ENCODE measurements at regions not wholly inside any gene's neighbourhood (a gene's known extent, or its start where the extent isn't known, plus 50 kb on each side); places are given as distances from the start of the nearest gene placed in this dataset.

- TF ChIP-seq, protein P1, sequence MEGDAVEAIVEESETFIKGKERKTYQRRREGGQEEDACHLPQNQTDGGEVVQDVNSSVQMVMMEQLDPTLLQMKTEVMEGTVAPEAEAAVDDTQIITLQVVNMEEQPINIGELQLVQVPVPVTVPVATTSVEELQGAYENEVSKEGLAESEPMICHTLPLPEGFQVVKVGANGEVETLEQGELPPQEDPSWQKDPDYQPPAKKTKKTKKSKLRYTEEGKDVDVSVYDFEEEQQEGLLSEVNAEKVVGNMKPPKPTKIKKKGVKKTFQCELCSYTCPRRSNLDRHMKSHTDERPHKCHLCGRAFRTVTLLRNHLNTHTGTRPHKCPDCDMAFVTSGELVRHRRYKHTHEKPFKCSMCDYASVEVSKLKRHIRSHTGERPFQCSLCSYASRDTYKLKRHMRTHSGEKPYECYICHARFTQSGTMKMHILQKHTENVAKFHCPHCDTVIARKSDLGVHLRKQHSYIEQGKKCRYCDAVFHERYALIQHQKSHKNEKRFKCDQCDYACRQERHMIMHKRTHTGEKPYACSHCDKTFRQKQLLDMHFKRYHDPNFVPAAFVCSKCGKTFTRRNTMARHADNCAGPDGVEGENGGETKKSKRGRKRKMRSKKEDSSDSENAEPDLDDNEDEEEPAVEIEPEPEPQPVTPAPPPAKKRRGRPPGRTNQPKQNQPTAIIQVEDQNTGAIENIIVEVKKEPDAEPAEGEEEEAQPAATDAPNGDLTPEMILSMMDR (IDR thresholded peaks at IDR 0.05; ENCODE audit: borderline replicate concordance, extremely low read depth, insufficient read depth): no peak
- intact Hi-C loops (cut with DNase I): no loop called here
- H3K36me3 ChIP-seq (ENCODE audit: control insufficient read depth in 2 of 3, insufficient read depth in 3 of 3, low read length in 3 of 3): no peaks in the 10 kb centered on the region
- no peak overlapping the region for H3K9ac ChIP-seq (ENCODE audit: low read length in 3 of 3)
- H3K9me3 ChIP-seq (ENCODE audit: control insufficient read depth in 2 of 3, insufficient read depth in 1 of 3, low read length in 3 of 3): no peaks in the 10 kb centered on the region
- DNase-seq (no peak), FAIRE-seq (no peak)
- H3K4me1 ChIP-seq (ENCODE audit: control insufficient read depth in 2 of 3, insufficient read depth in 2 of 3, low read depth in 1 of 3, low read length in 3 of 3): no peaks in the 10 kb centered on the region
- no peak overlapping the region for H3K27ac ChIP-seq (ENCODE audit: low read depth in 2 of 2, low read length in 2 of 2)
- no peak overlapping the region for H3K4me3 ChIP-seq (ENCODE audit: low read length in 3 of 3)
- no peaks in the 10 kb centered on the region for H3K27me3 ChIP-seq (ENCODE audit: control insufficient read depth, insufficient read depth, low read length)
These were observed 984.2 kb upstream of the ADGRL3 start for GRCh38 chr4:60215906-60216305.

DNA sequence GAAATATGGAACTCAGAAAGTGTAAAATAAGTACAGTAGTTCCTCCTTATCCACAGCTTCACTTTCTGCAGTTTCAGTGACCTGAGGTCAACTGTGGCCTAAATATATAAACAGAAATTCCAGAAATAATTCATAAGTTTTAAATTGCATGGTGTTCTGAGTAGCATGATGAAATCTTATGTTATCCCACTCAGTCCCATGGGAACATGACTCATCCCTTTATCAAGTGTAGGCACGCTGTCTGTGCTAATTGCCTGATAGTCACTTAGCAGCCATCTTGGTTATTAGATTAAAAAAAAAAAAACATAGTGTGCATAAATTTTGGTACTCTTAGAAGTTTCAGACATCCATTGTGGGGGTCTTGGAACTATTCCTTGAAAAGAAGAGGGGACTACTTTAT, 983.4 kb upstream of the ADGRL3 start:
- FAIRE-seq (no peak), DNase-seq (no peak)
- H3K36me3 ChIP-seq (ENCODE audit: control insufficient read depth in 2 of 3, insufficient read depth in 3 of 3, low read length in 3 of 3): no peaks in the 10 kb centered on the region
- H3K4me3 ChIP-seq (ENCODE audit: low read length in 3 of 3): no peak overlapping the region
- no peak overlapping the region for H3K27ac ChIP-seq (ENCODE audit: low read depth in 2 of 2, low read length in 2 of 2)
- no peaks in the 10 kb centered on the region for H3K4me1 ChIP-seq (ENCODE audit: control insufficient read depth in 2 of 3, insufficient read depth in 2 of 3, low read depth in 1 of 3, low read length in 3 of 3)
- intact Hi-C loops (cut with DNase I): no loop called here
- H3K27me3 ChIP-seq (ENCODE audit: control insufficient read depth, insufficient read depth, low read length): no peaks in the 10 kb centered on the region
- no peaks in the 10 kb centered on the region for H3K9me3 ChIP-seq (ENCODE audit: control insufficient read depth in 2 of 3, insufficient read depth in 1 of 3, low read length in 3 of 3)
- TF ChIP-seq, protein P1 (IDR thresholded peaks at IDR 0.05; ENCODE audit: borderline replicate concordance, extremely low read depth, insufficient read depth): no peak
- no peak overlapping the region for H3K9ac ChIP-seq (ENCODE audit: low read length in 3 of 3)

- intact Hi-C loops (cut with DNase I): no loop called here
- Histone ChIP-seq H3K36me3 (ENCODE audit: control insufficient read depth in 2 of 3, insufficient read depth in 3 of 3, low read length in 3 of 3) (no peaks in the 10 kb centered on the region), H3K9me3 (ENCODE audit: control insufficient read depth in 2 of 3, insufficient read depth in 1 of 3, low read length in 3 of 3) (no peaks in the 10 kb centered on the region), H3K4me3 (ENCODE audit: low read length in 3 of 3) (no peak overlapping the region), H3K27me3 (ENCODE audit: control insufficient read depth, insufficient read depth, low read length) (no peaks in the 10 kb centered on the region), H3K4me1 (ENCODE audit: control insufficient read depth in 2 of 3, insufficient read depth in 2 of 3, low read depth in 1 of 3, low read length in 3 of 3) (no peaks in the 10 kb centered on the region), H3K9ac (ENCODE audit: low read length in 3 of 3) (no peak overlapping the region), H3K27ac (ENCODE audit: low read depth in 2 of 2, low read length in 2 of 2) (no peak overlapping the region)
- TF ChIP-seq, protein P1 (IDR thresholded peaks at IDR 0.05; ENCODE audit: borderline replicate concordance, extremely low read depth, insufficient read depth): no peak
- no peak for FAIRE-seq
- no peak for DNase-seq
These were observed 978.3 kb upstream of the ADGRL3 start for GRCh38 chr4:60221866-60222265.

DNA sequence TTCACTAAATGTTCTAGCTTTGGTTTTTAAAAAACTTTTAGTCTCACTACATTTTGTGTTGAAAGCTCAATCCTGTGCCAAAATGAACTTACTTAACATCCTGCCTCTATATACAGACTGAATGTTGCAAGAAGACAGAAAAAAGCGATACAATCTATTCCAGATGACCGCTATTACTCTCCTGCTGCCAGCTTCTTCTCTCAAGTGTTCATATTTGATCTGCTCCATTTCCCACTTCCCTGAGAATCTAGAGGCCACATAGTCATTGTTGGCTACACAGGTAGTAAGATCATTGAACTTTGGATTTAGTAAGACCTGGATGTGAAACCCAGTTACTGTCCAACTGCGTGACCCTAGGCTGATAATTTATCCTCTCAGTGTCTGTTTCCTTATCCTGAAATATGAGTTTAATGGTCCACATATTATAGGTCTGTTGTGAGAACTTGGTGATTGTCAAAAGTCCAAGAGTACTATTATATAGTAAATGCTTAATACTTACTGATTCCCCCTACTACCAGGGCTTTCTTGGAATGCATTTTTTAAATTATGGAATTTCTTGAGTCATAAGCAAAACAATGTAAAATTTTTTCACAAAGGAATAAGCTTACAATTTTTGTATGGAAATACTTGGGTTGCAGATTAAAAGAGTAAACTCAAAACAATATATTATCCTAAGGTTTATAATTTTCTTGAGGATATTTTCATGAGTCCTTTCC, 976.8 kb upstream of the ADGRL3 start:
- intact Hi-C loops (cut with DNase I): no loop called here
- DNase-seq (no peak), FAIRE-seq (no peak)
- H3K9me3 ChIP-seq (ENCODE audit: control insufficient read depth in 2 of 3, insufficient read depth in 1 of 3, low read length in 3 of 3): no peaks in the 10 kb centered on the region
- no peaks in the 10 kb centered on the region for H3K27me3 ChIP-seq (ENCODE audit: control insufficient read depth, insufficient read depth, low read length)
- TF ChIP-seq, protein P1 (IDR thresholded peaks at IDR 0.05; ENCODE audit: borderline replicate concordance, extremely low read depth, insufficient read depth): no peak
- no peak overlapping the region for H3K4me3 ChIP-seq (ENCODE audit: low read length in 3 of 3)
- H3K27ac ChIP-seq (ENCODE audit: low read depth in 2 of 2, low read length in 2 of 2): no peak overlapping the region
- no peaks in the 10 kb centered on the region for H3K4me1 ChIP-seq (ENCODE audit: control insufficient read depth in 2 of 3, insufficient read depth in 2 of 3, low read depth in 1 of 3, low read length in 3 of 3)
- H3K36me3 ChIP-seq (ENCODE audit: control insufficient read depth in 2 of 3, insufficient read depth in 3 of 3, low read length in 3 of 3): no peaks in the 10 kb centered on the region
- no peak overlapping the region for H3K9ac ChIP-seq (ENCODE audit: low read length in 3 of 3)
